GM23338 (cell line): ENCODE measurements at regions not wholly inside any gene's neighbourhood (a gene's known extent, or its start where the extent isn't known, plus 50 kb on each side); places are given as distances from the start of the nearest gene placed in this dataset.

Source experiments
- ATAC-seq: fragments of 200-7000 bp; cut with Tn5 transposase; 3 replicates; pipeline ENCODE4 v1.9.1; 2020
- DNase-seq: peaks from one replicate; pipeline ENCODE4 v3.0.0-alpha.2; 2015; ENCODE audit warnings: low spot score
- H2AFZ ChIP-seq: fragments of 200-600 bp; sonication (generic); 2 replicates; pipeline ENCODE4 v1.8.0; 2016; ENCODE audit warnings: antibody characterized with exemption, mild to moderate bottlenecking, moderate library complexity
- H3F3A ChIP-seq: fragments of 200-600 bp; sonication (generic); replicated peaks from 2 replicates; pipeline ENCODE4 v1.8.0; 2017; ENCODE audit warnings: antibody characterized with exemption, mixed run types, low read depth
- H3K27ac ChIP-seq: fragments of 200-600 bp; sonication (generic); 2 replicates; pipeline ENCODE4 v1.6.1; 2016; ENCODE audit warnings: low read depth
- H3K27me3 ChIP-seq: fragments of 200-600 bp; sonication (generic); 2 replicates; pipeline ENCODE4 v1.8.0; 2016; ENCODE audit warnings: mild to moderate bottlenecking, mixed run types, moderate library complexity; ENCODE audit not compliant: insufficient read depth
- H3K36me3 ChIP-seq: fragments of 200-600 bp; sonication (generic); 2 replicates; pipeline ENCODE4 v1.8.0; 2016; ENCODE audit warnings: mild to moderate bottlenecking; ENCODE audit not compliant: insufficient read depth
- H3K4me1 ChIP-seq: fragments of 200-600 bp; sonication (generic); 2 replicates; pipeline ENCODE4 v1.8.0; 2016; ENCODE audit warnings: mild to moderate bottlenecking, moderate library complexity; ENCODE audit not compliant: insufficient read depth
- H3K4me2 ChIP-seq: fragments of 200-600 bp; sonication (generic); 2 replicates; pipeline ENCODE4 v1.7.1; 2017; ENCODE audit warnings: mixed run types
- H3K4me3 ChIP-seq: fragments of 200-600 bp; sonication (generic); 2 replicates; pipeline ENCODE4 v1.6.1; 2016; ENCODE audit warnings: mixed run types
- H3K79me2 ChIP-seq: fragments of 200-600 bp; sonication (generic); replicated peaks from 2 replicates; pipeline ENCODE4 v1.8.0; 2017; ENCODE audit warnings: mild to moderate bottlenecking; ENCODE audit not compliant: insufficient read depth
- H3K9me2 ChIP-seq: fragments of 200-600 bp; sonication (generic); 2 replicates; pipeline ENCODE4 v1.8.0; 2017; ENCODE audit not compliant: insufficient read depth
- H4K20me1 ChIP-seq: fragments of 200-600 bp; sonication (generic); replicated peaks from 2 replicates; pipeline ENCODE4 v1.8.0; 2017; ENCODE audit warnings: mild to moderate bottlenecking; ENCODE audit not compliant: insufficient read depth
- H3K27ac Mint-ChIP-seq: 2 replicates; pipeline ENCODE4 v1.8.0; 2020; ENCODE audit warnings: inconsistent platforms, mild to moderate bottlenecking, moderate library complexity, mixed read lengths
- H3K27me3 Mint-ChIP-seq: 3 replicates; pipeline ENCODE4 v1.8.0; 2022; ENCODE audit warnings: low read depth, mild to moderate bottlenecking, moderate library complexity, mixed read lengths, inconsistent platforms; ENCODE audit not compliant: insufficient read depth, poor library complexity
- H3K36me3 Mint-ChIP-seq: 3 replicates; pipeline ENCODE4 v1.8.0; 2021; ENCODE audit warnings: low read depth, mild to moderate bottlenecking, inconsistent platforms, moderate library complexity, mixed read lengths
- H3K4me1 Mint-ChIP-seq: 3 replicates; pipeline ENCODE4 v1.8.0; 2020; ENCODE audit warnings: mild to moderate bottlenecking, inconsistent platforms, mixed read lengths
- H3K4me3 Mint-ChIP-seq: 3 replicates; pipeline ENCODE4 v1.8.0; 2021; ENCODE audit warnings: moderate library complexity, mild to moderate bottlenecking, inconsistent platforms, mixed read lengths
- H3K9me3 Mint-ChIP-seq: 3 replicates; pipeline ENCODE4 v1.8.0; 2020; ENCODE audit warnings: moderate library complexity, mild to moderate bottlenecking, inconsistent platforms, mixed read lengths
- CREB1 ChIP-seq: fragments of 250-450 bp; sonication (Bioruptor Pico); IDR thresholded peaks from 2 replicates; pipeline ENCODE4 v1.5.0; 2020; ENCODE audit warnings: low read depth, mild to moderate bottlenecking, moderate library complexity
- ETS1 ChIP-seq: IDR thresholded peaks from 2 replicates; pipeline ENCODE4 v1.6.1; 2016; ENCODE audit warnings: antibody characterized with exemption
- EZH2 ChIP-seq: fragments of 200-600 bp; sonication (generic); IDR thresholded peaks from one replicate; pipeline ENCODE4 v1.8.0; 2017; ENCODE audit warnings: antibody characterized with exemption, mild to moderate bottlenecking, low read depth; ENCODE audit not compliant: unreplicated experiment
- EZH2phosphoT487 ChIP-seq: fragments of 200-600 bp; sonication (generic); IDR thresholded peaks from one replicate; pipeline ENCODE4 v1.8.1; 2018; ENCODE audit warnings: antibody characterized with exemption; ENCODE audit not compliant: unreplicated experiment
- NANOG ChIP-seq: IDR thresholded peaks from 2 replicates; pipeline ENCODE4 v1.6.1; 2016; ENCODE audit warnings: antibody characterized with exemption, borderline replicate concordance
- POLR2AphosphoS5 ChIP-seq: IDR thresholded peaks from 2 replicates; pipeline ENCODE4 v1.6.1; 2016; ENCODE audit warnings: antibody characterized with exemption, low read depth
- REST ChIP-seq: IDR thresholded peaks from one replicate; pipeline ENCODE4 v1.6.1; 2018; ENCODE audit warnings: antibody characterized with exemption; ENCODE audit not compliant: unreplicated experiment
- STAT1 ChIP-seq: IDR thresholded peaks from one replicate; pipeline ENCODE4 v1.6.1; 2016; ENCODE audit warnings: antibody characterized with exemption; ENCODE audit not compliant: unreplicated experiment
- ZNF114 ChIP-seq: fragments of 250-450 bp; sonication (Bioruptor Pico); IDR thresholded peaks from 2 replicates; pipeline ENCODE4 v1.5.0; 2020; ENCODE audit warnings: mild to moderate bottlenecking, moderate library complexity
- ZNF462 ChIP-seq: fragments of 250-450 bp; sonication (Bioruptor Pico); IDR thresholded peaks from 2 replicates; pipeline ENCODE4 v1.5.0; 2020; ENCODE audit warnings: mild to moderate bottlenecking, moderate library complexity

GRCh38 chr5:121408778-121409177 lies 442.9 kb upstream of the FTMT start (continued):
- no peak for TF ChIP-seq REST

GRCh38 chr5:121415270-121415669 lies 436.4 kb upstream of the FTMT start:
- no peak for ATAC-seq
- H3K36me3 Mint-ChIP-seq, result no peaks in the 10 kb centered on the region
- H3K27me3 Mint-ChIP-seq, result peaks cover 2% of the 10 kb centered on the region
- Histone ChIP-seq H3K4me1 (no peaks in the 10 kb centered on the region), H3K27me3 (no peaks in the 10 kb centered on the region), H3K9me2 (no peaks in the 10 kb centered on the region), H3K27ac (no peak overlapping the region), H3K79me2 (no peaks in the 10 kb centered on the region), H2AFZ (no peak overlapping the region), H3F3A (no peaks in the 10 kb centered on the region), H3K4me3 (no peak overlapping the region), H4K20me1 (no peaks in the 10 kb centered on the region), H3K36me3 (no peaks in the 10 kb centered on the region), H3K4me2 (no peak overlapping the region)
- H3K4me3 Mint-ChIP-seq, result no peak overlapping the region
- no peaks in the 10 kb centered on the region for H3K4me1 Mint-ChIP-seq
- TF ChIP-seq POLR2AphosphoS5 (no peak), EZH2 (no peak), ZNF114 (CRISPR knock-in tag) (no peak), NANOG (no peak), ZNF462 (CRISPR knock-in tag) (no peak), STAT1 (no peak), EZH2phosphoT487 (no peak), ETS1 (no peak), CREB1 (CRISPR knock-in tag) (no peak)
- no peaks in the 10 kb centered on the region for H3K9me3 Mint-ChIP-seq
- H3K27ac Mint-ChIP-seq, result no peak overlapping the region
- DNase-seq, result no peak
